Right lung (tissue), 2 donors: ENCODE measurements at regions not wholly inside any gene's neighbourhood (a gene's known extent, or its start where the extent isn't known, plus 50 kb on each side); places are given as distances from the start of the nearest gene placed in this dataset.
A peak's percentile ranks its signal among the peaks of the same experiment; 100 is the strongest.
"Not testable (repeated sequence)": the region's sequence is repeated elsewhere in the genome, so short reads cannot be mapped to it uniquely, and the experiment has no call there.

ENCODE experiments used
- DNase-seq, 2 donors: peaks; one replicate each; pipeline ENCODE4 v3.0.0-alpha.2; 2013

DNA sequence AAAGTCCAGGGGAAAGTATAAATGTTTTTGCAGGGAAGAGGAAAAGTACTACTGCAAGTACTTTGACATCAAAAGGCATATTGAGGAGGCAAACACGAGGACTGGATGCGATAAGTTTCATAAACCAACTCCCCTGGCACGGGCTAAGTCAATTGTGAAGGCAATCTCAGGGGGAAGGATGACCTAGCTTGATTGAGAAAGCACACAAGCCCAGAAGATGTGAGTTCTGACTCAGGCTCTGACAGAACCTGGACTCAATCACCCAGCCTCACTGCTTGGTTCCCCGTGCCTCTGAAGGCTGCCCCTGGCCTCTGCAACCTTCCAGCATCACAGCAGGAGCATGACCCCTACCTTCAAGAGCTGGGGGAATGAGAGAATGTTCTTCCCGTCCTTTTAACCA is 93.2 kb upstream of the ZNF438 start:
- DNase-seq, result no peak

DNA sequence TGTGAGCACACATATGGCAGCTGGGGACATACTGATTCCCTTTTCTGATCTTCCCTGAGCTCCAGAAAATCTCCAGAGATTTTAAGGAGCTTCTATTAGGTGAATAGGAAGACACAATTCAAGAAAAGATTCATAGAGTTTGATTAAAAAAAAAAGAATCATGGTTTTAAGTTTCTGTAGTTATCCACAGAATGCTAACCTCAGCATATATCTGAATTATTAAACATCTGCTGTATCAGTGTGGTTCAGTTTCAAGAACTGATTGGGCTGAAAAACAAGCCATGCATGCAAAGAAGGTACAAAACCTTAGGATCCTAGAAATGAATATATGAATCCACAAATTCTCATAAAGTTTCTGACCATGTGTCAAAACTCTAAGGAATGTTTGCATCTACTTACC is 94.1 kb upstream of the ZNF438 start:
- no peak for DNase-seq

- DNase-seq, result no peak
Observed at GRCh38 chr10:31126593-31126992, 94.9 kb upstream of the ZNF438 start.

DNA sequence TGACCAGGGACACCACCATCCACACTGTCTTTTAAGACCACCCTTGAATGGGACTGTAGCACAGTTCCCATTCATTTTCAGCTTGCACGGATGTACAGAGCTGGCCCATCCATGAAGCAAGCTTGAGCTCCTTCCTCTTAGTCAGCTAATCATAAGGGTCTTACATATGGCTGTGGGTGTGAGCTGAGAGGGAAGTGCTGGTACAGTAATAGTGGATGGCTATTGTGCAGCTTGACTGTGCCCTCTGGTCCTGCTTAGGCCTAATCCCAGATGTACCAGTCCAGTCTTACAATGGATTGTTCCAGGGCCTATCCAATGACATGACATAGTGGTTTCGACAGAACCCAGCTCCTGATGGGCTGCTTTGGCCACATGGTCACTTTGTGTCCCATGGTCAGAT is 96.9 kb upstream of the ZNF438 start:
- no peak for DNase-seq

DNA sequence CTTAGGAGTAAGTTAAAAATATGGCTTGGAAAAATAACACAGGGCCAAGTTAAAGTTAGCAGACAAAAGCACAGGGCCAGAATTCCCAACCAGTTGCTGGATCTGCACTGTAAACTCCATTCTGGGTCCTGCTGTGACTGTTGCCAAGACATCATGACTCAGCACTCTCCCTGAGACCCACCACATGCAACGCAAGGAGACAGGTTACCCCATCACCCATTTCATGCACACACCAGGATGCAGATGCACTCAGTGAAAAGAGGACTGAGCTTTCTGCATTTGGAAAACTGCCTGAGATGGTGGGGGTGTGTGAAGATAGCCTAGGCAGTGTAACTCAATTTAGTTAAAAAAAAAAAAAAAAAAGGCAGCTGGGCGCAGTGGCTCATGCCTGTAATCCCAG is 97.6 kb upstream of the ZNF438 start:
- no peak for DNase-seq

DNA sequence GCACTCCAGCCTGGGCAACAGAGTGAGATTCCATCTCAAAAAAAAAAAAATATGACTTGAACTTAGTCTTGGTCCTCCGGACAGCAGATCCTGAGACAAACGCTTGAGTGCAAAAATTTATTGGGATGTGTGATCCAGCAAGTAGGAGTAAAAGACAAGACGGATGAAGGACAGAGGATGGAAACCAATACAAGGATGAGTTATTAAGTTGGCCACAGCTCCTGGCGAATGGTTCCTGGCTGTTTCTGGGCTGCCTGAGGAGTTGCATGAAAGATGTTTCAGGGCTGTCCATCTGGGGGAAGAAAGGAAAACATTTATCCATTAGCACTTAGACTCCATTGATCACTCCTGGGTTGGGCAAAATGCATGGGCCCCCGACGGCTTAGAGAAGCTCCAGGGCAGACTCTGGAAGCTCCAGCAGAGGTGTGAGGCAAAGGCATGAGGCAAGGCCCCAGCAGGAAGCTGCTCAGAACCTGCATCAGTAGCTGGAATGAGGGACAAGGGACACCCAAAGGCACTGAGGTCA is 98.3 kb upstream of the ZNF438 start:
- no peak for DNase-seq

GRCh38 chr10:31130406-31130805 is 98.7 kb upstream of the ZNF438 start:
- DNase-seq, result no peak

- DNase-seq, result no peak
Observed at GRCh38 chr10:31131251-31131650, 99.6 kb upstream of the ZNF438 start.

- no peak for DNase-seq
Observed at GRCh38 chr10:31132681-31133244, 101.1 kb upstream of the ZNF438 start.

DNA sequence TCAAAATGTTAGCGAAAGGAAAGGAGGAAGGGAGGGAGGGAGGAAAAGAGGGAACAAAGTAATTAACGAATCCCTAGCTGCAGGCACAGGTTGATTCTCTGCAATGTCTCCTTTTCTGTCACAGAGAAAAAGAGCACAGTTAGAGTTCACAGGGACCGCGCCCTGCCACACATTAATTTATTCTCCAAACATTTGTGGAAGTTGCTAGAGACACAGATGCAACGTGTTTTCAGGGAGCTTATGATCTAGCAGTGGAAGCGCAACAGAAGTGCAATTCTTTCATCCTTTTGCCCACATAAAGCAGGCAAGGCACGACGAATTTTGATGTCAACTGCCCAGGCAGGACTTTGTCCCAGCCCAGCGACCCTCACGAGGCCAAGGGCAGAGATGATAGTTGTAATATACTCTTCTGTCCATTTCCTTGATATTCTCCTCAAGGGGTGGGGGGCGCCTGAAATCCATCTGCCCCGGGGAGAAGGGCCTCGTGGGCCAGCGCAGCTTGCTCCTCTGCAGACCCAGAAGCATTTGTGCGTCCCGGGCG is 101.7 kb upstream of the ZNF438 start:
- no peak for DNase-seq

DNA sequence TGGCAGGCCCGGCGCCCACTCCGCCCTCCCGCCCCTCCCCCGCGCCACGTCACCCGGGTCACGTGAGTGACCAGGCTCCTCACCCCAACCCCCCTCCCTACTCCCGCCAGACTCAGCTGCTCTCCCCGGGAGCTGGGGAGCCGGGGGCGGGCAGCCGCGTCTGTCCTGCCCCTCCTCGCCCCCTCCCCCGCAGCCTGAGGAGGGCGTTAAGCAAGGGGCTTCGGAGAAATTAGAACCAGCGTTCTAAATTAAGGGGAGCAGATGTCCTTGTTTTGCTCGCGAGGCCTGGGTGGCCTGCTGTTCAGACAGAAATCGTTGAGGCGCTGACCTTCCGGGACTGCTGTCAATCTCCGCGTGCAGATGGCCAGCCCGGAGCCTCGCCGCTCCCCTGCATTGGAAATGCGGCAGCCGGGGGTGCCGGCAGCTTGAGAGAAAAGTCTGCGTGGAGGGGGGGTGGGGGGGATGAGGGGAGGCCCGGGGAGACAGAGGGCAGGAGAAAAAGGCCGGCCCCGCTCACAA is 102.2 kb upstream of the ZNF438 start:
- peak; percentile 90 to 94 for DNase-seq

- no peak for DNase-seq
Observed at GRCh38 chr10:31134311-31134952, 102.8 kb upstream of the ZNF438 start.

DNA sequence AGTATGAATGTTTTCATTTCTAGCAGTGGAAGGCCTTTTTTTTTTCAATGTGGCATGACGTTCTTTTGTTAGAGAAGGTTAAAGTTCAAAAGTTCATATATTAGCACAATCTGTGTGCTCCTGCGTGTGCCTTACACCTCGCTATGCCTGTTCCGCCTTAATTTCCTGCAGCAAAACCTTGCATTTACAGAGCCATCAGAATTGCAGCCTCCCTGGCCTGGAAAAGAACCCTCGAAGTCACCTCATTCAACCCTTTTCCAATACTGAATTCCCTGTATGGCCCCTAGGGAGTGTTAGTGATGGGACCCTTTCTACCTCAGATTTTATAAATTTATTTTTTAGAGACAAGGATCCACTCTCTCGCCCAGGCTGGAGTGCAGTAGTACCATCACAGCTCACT is 103.5 kb upstream of the ZNF438 start:
- no peak for DNase-seq

DNA sequence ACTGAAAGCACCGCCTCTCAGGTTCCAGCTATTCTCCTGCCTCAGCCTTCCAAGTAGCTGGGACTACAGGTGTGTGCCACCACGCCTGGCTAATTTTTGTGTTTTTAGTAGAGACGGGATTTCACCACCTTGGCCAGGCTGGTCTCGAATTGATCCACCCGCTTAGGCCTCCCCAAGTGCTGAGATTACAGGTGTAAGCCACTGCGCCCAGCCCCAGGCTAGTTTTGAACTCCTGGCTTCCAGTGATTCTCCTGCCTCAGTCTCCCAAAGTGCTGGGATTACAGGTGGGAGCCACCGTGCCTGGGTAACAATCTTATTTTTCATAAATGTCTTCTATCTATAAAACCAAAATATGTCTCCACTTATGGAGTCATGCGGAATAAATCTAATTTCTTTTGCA is 104.1 kb upstream of the ZNF438 start:
- not testable (repeated sequence) for DNase-seq

DNA sequence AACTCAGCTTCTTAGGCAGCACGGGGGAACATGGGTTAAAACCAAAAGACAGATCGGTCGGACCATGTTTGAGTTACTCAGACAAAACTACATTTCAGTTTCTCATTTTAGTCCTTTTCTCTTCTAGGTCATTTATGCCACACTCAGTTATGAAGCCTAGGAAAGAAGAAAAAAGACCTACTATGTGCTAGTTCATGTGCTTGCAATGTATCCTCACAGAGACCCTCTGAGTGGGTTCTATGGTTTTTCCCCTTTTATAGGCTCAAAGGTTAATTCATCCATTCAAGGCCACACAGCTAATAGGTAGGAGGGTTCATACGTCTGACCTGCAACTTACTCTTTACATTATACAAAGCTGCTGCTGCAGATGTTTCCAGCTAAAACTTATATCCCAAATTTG is 104.7 kb upstream of the ZNF438 start:
- no peak for DNase-seq

- no peak for DNase-seq
Observed at GRCh38 chr10:31136930-31137885, 105.5 kb upstream of the ZNF438 start.

- DNase-seq, result no peak
Observed at GRCh38 chr10:31138026-31138553, 106.4 kb upstream of the ZNF438 start.

- DNase-seq, result no peak
Observed at GRCh38 chr10:31139497-31139896, 107.8 kb upstream of the ZNF438 start.

GRCh38 chr10:31140716-31141115 is 109.1 kb upstream of the ZNF438 start:
- DNase-seq, result no peak

DNA sequence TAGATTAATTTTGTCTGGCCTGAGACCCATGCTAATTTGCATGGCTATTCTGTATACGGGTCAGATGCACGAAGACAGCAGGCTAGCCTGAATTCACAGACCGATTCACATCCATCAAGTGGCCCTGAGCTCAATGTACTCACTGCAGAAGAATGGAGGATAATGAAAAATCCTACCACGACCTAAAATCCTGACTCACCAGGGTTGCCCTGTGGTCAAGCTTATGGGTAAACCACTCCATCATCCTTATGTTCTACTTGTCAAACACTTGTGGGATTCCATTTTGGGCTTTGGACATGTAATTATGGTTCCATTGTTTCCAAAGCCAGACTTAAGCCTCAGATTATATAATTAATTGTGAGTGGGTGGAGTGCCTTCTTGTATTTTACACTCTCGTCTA is 110.4 kb upstream of the ZNF438 start:
- no peak for DNase-seq

DNA sequence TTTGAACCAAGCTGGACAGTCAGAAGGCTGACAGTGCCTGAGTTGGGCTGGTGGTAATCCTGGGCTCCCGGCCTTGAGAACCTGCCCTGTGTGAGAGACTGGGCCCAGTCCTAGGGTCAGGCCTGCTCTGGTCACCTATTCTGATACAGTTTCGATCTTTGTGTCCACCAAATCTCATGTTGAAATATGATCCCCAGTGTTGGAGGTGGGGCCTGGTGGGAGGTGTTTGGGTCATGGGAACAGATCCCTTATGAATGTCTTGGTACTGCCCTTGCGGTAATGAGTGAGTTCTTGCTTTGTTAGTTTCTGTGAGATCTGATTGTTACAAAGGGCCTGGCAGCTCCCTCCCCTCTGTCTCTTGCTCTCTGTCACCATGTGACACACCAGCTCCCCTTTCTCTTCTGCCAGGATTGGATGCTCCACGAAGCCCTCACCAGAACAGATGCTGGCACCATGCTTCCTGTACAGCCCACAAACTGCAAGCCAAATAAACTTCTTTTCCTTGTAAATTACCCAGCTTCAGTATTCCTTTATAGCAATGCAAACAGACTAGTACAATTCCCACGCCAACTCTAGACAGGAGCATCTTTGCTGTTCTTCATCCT is 111.8 kb upstream of the ZNF438 start:
- no peak for DNase-seq

- DNase-seq, result no peak
Observed at GRCh38 chr10:31145986-31146385, 114.3 kb upstream of the ZNF438 start.
